ENCODE measurements at regions not wholly inside any gene's neighbourhood (a gene's known extent, or its start where the extent isn't known, plus 50 kb on each side); places are given as distances from the start of the nearest gene placed in this dataset.

GRCh38 chr3:23671851-23672589, 133.7 kb upstream of the UBE2E1 start:
- TF ChIP-seq, protein P1, sequence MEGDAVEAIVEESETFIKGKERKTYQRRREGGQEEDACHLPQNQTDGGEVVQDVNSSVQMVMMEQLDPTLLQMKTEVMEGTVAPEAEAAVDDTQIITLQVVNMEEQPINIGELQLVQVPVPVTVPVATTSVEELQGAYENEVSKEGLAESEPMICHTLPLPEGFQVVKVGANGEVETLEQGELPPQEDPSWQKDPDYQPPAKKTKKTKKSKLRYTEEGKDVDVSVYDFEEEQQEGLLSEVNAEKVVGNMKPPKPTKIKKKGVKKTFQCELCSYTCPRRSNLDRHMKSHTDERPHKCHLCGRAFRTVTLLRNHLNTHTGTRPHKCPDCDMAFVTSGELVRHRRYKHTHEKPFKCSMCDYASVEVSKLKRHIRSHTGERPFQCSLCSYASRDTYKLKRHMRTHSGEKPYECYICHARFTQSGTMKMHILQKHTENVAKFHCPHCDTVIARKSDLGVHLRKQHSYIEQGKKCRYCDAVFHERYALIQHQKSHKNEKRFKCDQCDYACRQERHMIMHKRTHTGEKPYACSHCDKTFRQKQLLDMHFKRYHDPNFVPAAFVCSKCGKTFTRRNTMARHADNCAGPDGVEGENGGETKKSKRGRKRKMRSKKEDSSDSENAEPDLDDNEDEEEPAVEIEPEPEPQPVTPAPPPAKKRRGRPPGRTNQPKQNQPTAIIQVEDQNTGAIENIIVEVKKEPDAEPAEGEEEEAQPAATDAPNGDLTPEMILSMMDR (IDR thresholded peaks at IDR 0.05), result no peak
- TF ChIP-seq POLR2A (IDR thresholded peaks at IDR 0.05), result no peak

All from right lobe of liver (tissue), 4 donors.